HCT116 (cell line): ENCODE measurements at regions not wholly inside any gene's neighbourhood (a gene's known extent, or its start where the extent isn't known, plus 50 kb on each side); places are given as distances from the start of the nearest gene placed in this dataset.

ENCODE experiments used
- ATAC-seq: fragments of 200-7000 bp; cut with Tn5 transposase; 2 replicates; pipeline ENCODE4 v1.9.1; 2020; ENCODE audit warnings: mild to moderate bottlenecking, moderate library complexity
- BruUV-seq: library from RNA; stranded (reverse); fragments of 400-500 nt; replicated peaks from 2 replicates; lab custom pipeline; 2021; lab: Mats Ljungman, UMichigan
- CTCF ChIA-PET: fragments of 300-600 bp; sonication (Branson Sonifier 250); formaldehyde crosslinking; loops from one replicate; lab custom pipeline; 2021; ENCODE audit warnings: antibody characterized with exemption; lab: Charles Lee
- POLR2A ChIA-PET: fragments of 300-600, 350-600 bp; sonication (Branson Sonifier 250); formaldehyde crosslinking; loops from one replicate; lab custom pipeline; 2021; ENCODE audit warnings: antibody characterized with exemption; lab: Charles Lee
- RAD21 ChIA-PET, 2 experiments: fragments of 300-600 bp; sonication (Branson Sonifier 250); formaldehyde crosslinking; loops; one replicate each; lab custom pipeline; 2023; ENCODE audit warnings: low total read pairs in 2 of 2; ENCODE audit not compliant: uncharacterized antibody in 2 of 2, unreplicated experiment in 2 of 2, low non-redundant PET in 1 of 2; lab: Charles Lee
- DNase-seq: peaks from one replicate; pipeline ENCODE4 v3.0.0-alpha.2; 2010; ENCODE audit warnings: low read depth, low spot score
- H2AFZ ChIP-seq: fragments of 200-600 bp; shearing (Covaris generic), sonication (generic); 2 replicates; pipeline ENCODE4 v1.6.1; 2017; ENCODE audit warnings: low read depth, mixed run types, mixed read lengths, antibody characterized with exemption, low read length; ENCODE audit not compliant: poor library complexity, severe bottlenecking
- H3K27ac ChIP-seq: 2 replicates; pipeline ENCODE4 v1.5.1; 2012; ENCODE audit warnings: low read depth, low read length
- H3K27me3 ChIP-seq: fragments of 200-600 bp; sonication (generic); 2 replicates; pipeline ENCODE4 v1.6.1; 2016; ENCODE audit warnings: mixed run types, low read length, mixed read lengths; ENCODE audit not compliant: insufficient read depth
- H3K36me3 ChIP-seq, 2 experiments: fragments of 200-500 bp in 1 of 2; fragments of 200-600 bp in 1 of 2; sonication (Bioruptor generic) in 1 of 2; sonication (generic) in 1 of 2; 2 replicates each; pipeline versions ENCODE4 v1.5.1 to v1.6.1; 2014 to 2016; ENCODE audit warnings: low read length in 2 of 2, inconsistent platforms in 1 of 2, mixed read lengths in 1 of 2, mixed run types in 1 of 2; ENCODE audit not compliant: insufficient read depth in 2 of 2, control insufficient read depth in 1 of 2
- H3K4me1 ChIP-seq, 2 experiments: fragments of 200-600 bp in 1 of 2; sonication (generic) in 1 of 2; 2 replicates each; pipeline versions ENCODE4 v1.5.1 to v1.6.1; 2012 to 2017; ENCODE audit warnings: low read length in 2 of 2, inconsistent platforms in 1 of 2, mild to moderate bottlenecking in 1 of 2, mixed read lengths in 1 of 2, mixed run types in 1 of 2, moderate library complexity in 1 of 2; ENCODE audit not compliant: insufficient read depth in 2 of 2, control insufficient read depth in 1 of 2
- H3K4me2 ChIP-seq: fragments of 200-600 bp; sonication (generic); 2 replicates; pipeline ENCODE4 v1.6.1; 2017; ENCODE audit warnings: mixed run types, low read length, mixed read lengths
- H3K4me3 ChIP-seq, 2 experiments: fragments of 200-600 bp in 1 of 2; sonication (generic) in 1 of 2; replicated peaks in 1 of 2; 2 replicates each; pipeline ENCODE4 v1.5.1; 2011 to 2016; ENCODE audit warnings: low read length in 2 of 2, control low read depth in 1 of 2, low read depth in 1 of 2, mild to moderate bottlenecking in 1 of 2, mixed read lengths in 1 of 2, mixed run types in 1 of 2
- H3K79me2 ChIP-seq: fragments of 200-600 bp; sonication (generic); 2 replicates; pipeline ENCODE4 v1.6.1; 2017; ENCODE audit warnings: mild to moderate bottlenecking, mixed run types, low read length, moderate library complexity, mixed read lengths; ENCODE audit not compliant: insufficient read depth
- H3K9ac ChIP-seq: fragments of 200-600 bp; sonication (generic); 2 replicates; pipeline ENCODE4 v1.6.1; 2016; ENCODE audit warnings: low read length, mixed read lengths
- H3K9me2 ChIP-seq: fragments of 200-600 bp; sonication (generic), shearing (Covaris generic); 2 replicates; pipeline ENCODE4 v1.6.1; 2017; ENCODE audit warnings: mixed run types, mild to moderate bottlenecking, moderate library complexity; ENCODE audit not compliant: insufficient read depth
- H3K9me3 ChIP-seq, 2 experiments: fragments of 200-500 bp in 1 of 2; fragments of 200-600 bp in 1 of 2; sonication (Bioruptor generic) in 1 of 2; sonication (generic) in 1 of 2; 2 replicates each; pipeline ENCODE4 v1.6.1; 2014 to 2017; ENCODE audit warnings: low read length in 2 of 2, mixed read lengths in 2 of 2, inconsistent platforms in 1 of 2, low read depth in 1 of 2, mild to moderate bottlenecking in 1 of 2, mixed run types in 1 of 2, moderate library complexity in 1 of 2; ENCODE audit not compliant: control insufficient read depth in 1 of 2, insufficient read depth in 1 of 2
- H4K20me1 ChIP-seq: fragments of 200-600 bp; sonication (generic), shearing (Covaris generic); 2 replicates; pipeline ENCODE4 v1.6.1; 2017; ENCODE audit warnings: mixed run types, mild to moderate bottlenecking, moderate library complexity; ENCODE audit not compliant: insufficient read depth
- CBX3 ChIP-seq: IDR thresholded peaks from 2 replicates; pipeline ENCODE4 v1.6.1; 2012; ENCODE audit warnings: low read depth
- CTCF ChIP-seq, 3 experiments: fragments of 200-600 bp in 1 of 3; sonication (generic) in 1 of 3; IDR thresholded peaks in 2 of 3; conservative IDR thresholded peaks in 1 of 3; 2 replicates each; pipeline ENCODE4 v1.5.1; 2012 to 2017; ENCODE audit warnings: low read depth in 2 of 3, low read length in 2 of 3, antibody characterized with exemption in 1 of 3, borderline replicate concordance in 1 of 3, control low read depth in 1 of 3, mild to moderate bottlenecking in 1 of 3, mixed read lengths in 1 of 3, mixed run types in 1 of 3, moderate library complexity in 1 of 3; ENCODE audit not compliant: insufficient read depth in 1 of 3
- EZH2 ChIP-seq: fragments of 200-600 bp; sonication (generic); IDR thresholded peaks from 2 replicates; pipeline ENCODE4 v1.6.1; 2017; ENCODE audit warnings: antibody characterized with exemption, mixed run types
- FOSL1 ChIP-seq: IDR thresholded peaks from 2 replicates; pipeline ENCODE4 v1.6.1; 2012; ENCODE audit warnings: low read depth
- SIN3A ChIP-seq: IDR thresholded peaks from 2 replicates; pipeline ENCODE4 v1.6.1; 2012; ENCODE audit warnings: low read depth
- ZFX ChIP-seq: fragments of 450-650 bp; IDR thresholded peaks from 2 replicates; pipeline ENCODE4 v1.6.1; 2017
- intact Hi-C: fragments of 100-400 bp; cut with micrococcal nuclease; formaldehyde crosslinking; loops from 2 replicates; pipeline ENCODE4 v1.10.0; 2022
- TF ChIP-seq, protein P1 (sequence below): IDR thresholded peaks from 2 replicates; pipeline ENCODE4 v1.6.1; 2011; ENCODE audit warnings: mild to moderate bottlenecking, low read length, moderate library complexity; ENCODE audit not compliant: insufficient replicate concordance; ENCODE audit errors: extremely low read depth

- no TSS peak for BruUV-seq
- ChIA-PET POLR2A (no interaction called here), CTCF (no interaction called here), RAD21 (no interaction called here)
- Histone ChIP-seq H3K4me2 (no peak overlapping the region), H3K79me2 (no peaks in the 10 kb centered on the region), H3K36me3 (no peaks in the 10 kb centered on the region), H3K9ac (no peak overlapping the region), H2AFZ (no peak overlapping the region), H3K27me3 (no peaks in the 10 kb centered on the region), H3K4me1 (no peaks in the 10 kb centered on the region), H3K27ac (no peak overlapping the region), H3K4me3 (no peak overlapping the region), H3K9me2 (no peaks in the 10 kb centered on the region), H3K9me3 (no peaks in the 10 kb centered on the region; a peak in 1 of 4 replicates)
- ATAC-seq (no peak), DNase-seq (no peak)
- intact Hi-C loops = no loop called here
- TF ChIP-seq EZH2 = no peak
- TF ChIP-seq CTCF (IDR thresholded peaks at IDR 0.05 in 2 of 3, conservative IDR thresholded peaks at IDR 0.05 in 1 of 3; ENCODE audit: borderline replicate concordance in 1 of 3, insufficient read depth in 1 of 3, low read depth in 2 of 3, low read length in 2 of 3) = no peak
- no peak for TF ChIP-seq CBX3
- TF ChIP-seq FOSL1 = no peak
- no peak for TF ChIP-seq SIN3A
- TF ChIP-seq ZFX = no peak
- TF ChIP-seq, protein P1, sequence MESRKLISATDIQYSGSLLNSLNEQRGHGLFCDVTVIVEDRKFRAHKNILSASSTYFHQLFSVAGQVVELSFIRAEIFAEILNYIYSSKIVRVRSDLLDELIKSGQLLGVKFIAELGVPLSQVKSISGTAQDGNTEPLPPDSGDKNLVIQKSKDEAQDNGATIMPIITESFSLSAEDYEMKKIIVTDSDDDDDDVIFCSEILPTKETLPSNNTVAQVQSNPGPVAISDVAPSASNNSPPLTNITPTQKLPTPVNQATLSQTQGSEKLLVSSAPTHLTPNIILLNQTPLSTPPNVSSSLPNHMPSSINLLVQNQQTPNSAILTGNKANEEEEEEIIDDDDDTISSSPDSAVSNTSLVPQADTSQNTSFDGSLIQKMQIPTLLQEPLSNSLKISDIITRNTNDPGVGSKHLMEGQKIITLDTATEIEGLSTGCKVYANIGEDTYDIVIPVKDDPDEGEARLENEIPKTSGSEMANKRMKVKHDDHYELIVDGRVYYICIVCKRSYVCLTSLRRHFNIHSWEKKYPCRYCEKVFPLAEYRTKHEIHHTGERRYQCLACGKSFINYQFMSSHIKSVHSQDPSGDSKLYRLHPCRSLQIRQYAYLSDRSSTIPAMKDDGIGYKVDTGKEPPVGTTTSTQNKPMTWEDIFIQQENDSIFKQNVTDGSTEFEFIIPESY = no peak
- TF ChIP-seq, all 23 proteins: peak for 0
- no peaks in the 10 kb centered on the region for H4K20me1 ChIP-seq
These were observed 584.4 kb downstream of the PDCD6IP start for GRCh38 chr3:34382859-34383258.
